ENCODE measurements at regions not wholly inside any gene's neighbourhood (a gene's known extent, or its start where the extent isn't known, plus 50 kb on each side); places are given as distances from the start of the nearest gene placed in this dataset.

- H2BK5ac ChIP-seq (ENCODE audit: insufficient read length, low read length): no peak overlapping the region
- no peak overlapping the region for H3K14ac ChIP-seq (ENCODE audit: insufficient read depth, low read length)
- no peaks in the 10 kb centered on the region for H3K23me2 ChIP-seq (ENCODE audit: insufficient read length, low read depth, low read length, poor library complexity, severe bottlenecking)
- H2BK120ac ChIP-seq (ENCODE audit: low read depth, low read length, poor library complexity, severe bottlenecking): no peak overlapping the region
- Mint-ChIP-seq H3K36me3 (ENCODE audit: insufficient read depth in 1 of 3, low read depth in 3 of 3) (no peaks in the 10 kb centered on the region), H3K9me3 (peaks cover 7 to 45% of the 10 kb centered on the region in 2 experiments), H3K4me1 (no peaks in the 10 kb centered on the region), H3K27ac (no peak overlapping the region), H3K4me3 (no peak overlapping the region), H3K27me3 (ENCODE audit: low read depth) (no peaks in the 10 kb centered on the region)
- no peak overlapping the region for H2BK12ac ChIP-seq (ENCODE audit: insufficient read length, low read depth, low read length)
- no peak overlapping the region for H3T11ph ChIP-seq (ENCODE audit: low read length)
- H4K8ac ChIP-seq (replicated peaks; ENCODE audit: insufficient read length, low read depth, low read length): no peak overlapping the region
- no peak overlapping the region for H3K23ac ChIP-seq (ENCODE audit: insufficient read length, low read depth, low read length)
- H2AFZ ChIP-seq (ENCODE audit: low read length): no peak overlapping the region
- H3K4ac ChIP-seq (ENCODE audit: low read depth, low read length): no peak overlapping the region
- H3K4me2 ChIP-seq (ENCODE audit: insufficient read depth, insufficient read length, low read length): no peak overlapping the region
- no peak overlapping the region for H3K18ac ChIP-seq (ENCODE audit: insufficient read length, low read depth, low read length)
- no peak overlapping the region for H3K27ac ChIP-seq (ENCODE audit: insufficient read length, low read depth, low read length)
- H3K4me1 ChIP-seq (ENCODE audit: insufficient read depth, low read length): no peaks in the 10 kb centered on the region
- DNase-seq: no peak
- H2BK15ac ChIP-seq (ENCODE audit: low read depth, low read length): no peak overlapping the region
- no peaks in the 10 kb centered on the region for H3K79me1 ChIP-seq (ENCODE audit: insufficient read depth, low read depth, low read length, poor library complexity, severe bottlenecking)
- H4K91ac ChIP-seq (ENCODE audit: insufficient read length, low read depth, low read length): no peak overlapping the region
- no peak overlapping the region for H2BK20ac ChIP-seq (ENCODE audit: low read depth, low read length, poor library complexity, severe bottlenecking)
- no peak overlapping the region for H3K9ac ChIP-seq (ENCODE audit: extremely low read depth, insufficient read length, low read length)
- H2AK5ac ChIP-seq (ENCODE audit: insufficient read length, low read length): no peak overlapping the region
- no peak overlapping the region for H3K56ac ChIP-seq (ENCODE audit: insufficient read length, low read depth, low read length)
- no peak for TF ChIP-seq CTCF (conservative IDR thresholded peaks at IDR 0.05)
- no peaks in the 10 kb centered on the region for H4K20me1 ChIP-seq (ENCODE audit: control insufficient read depth, insufficient read depth, insufficient read length)
- H3K27me3 ChIP-seq (ENCODE audit: insufficient read depth, low read length): no peaks in the 10 kb centered on the region
- no CpG with 5 or more reads among the region's 1 CpG for WGBS (ENCODE audit: extremely low coverage, insufficient read length, low lambda C conversion rate)
- H4K5ac ChIP-seq (ENCODE audit: insufficient read length, low read depth, low read length): no peak overlapping the region
- no peaks in the 10 kb centered on the region for H3K79me2 ChIP-seq (ENCODE audit: insufficient read depth, low read length)
- no peaks in the 10 kb centered on the region for H3K9me3 ChIP-seq (ENCODE audit: control insufficient read depth, low read depth, low read length)
Observed at GRCh38 chrX:22527302-22527701, 254.6 kb downstream of the CBLL2 start.
